ENCODE measurements at regions not wholly inside any gene's neighbourhood (a gene's known extent, or its start where the extent isn't known, plus 50 kb on each side); places are given as distances from the start of the nearest gene placed in this dataset.

DNA sequence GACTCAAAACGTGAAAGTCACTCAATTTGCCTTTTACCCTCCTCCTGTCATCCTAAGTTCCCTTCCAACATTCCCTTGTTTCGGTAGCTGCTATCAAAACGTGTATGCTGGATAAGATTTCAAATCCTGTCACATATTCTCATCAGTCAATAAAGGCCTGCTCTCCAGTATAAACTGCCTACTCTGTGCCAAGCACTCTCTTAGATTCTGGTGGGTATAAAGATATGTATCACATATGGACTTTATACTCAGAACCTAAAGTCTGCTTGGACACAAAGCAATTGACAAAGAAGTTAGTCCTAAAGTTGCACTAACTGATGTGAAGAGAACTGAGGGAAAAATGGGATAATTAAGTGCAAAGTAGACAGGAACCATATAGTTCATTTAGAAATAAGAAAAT, 476.6 kb upstream of the MARCKS start:
- ChIA-PET POLR2A (no interaction called here), CTCF (no interaction called here)
- Histone ChIP-seq H3K27me3 (ENCODE audit: control insufficient read depth, insufficient read depth, low read length) (no peaks in the 10 kb centered on the region), H3K4me3 (ENCODE audit: low read depth, low read length) (no peak overlapping the region), H3K36me3 (ENCODE audit: control insufficient read depth, insufficient read depth, low read length) (no peaks in the 10 kb centered on the region)
- TF ChIP-seq, protein P1, sequence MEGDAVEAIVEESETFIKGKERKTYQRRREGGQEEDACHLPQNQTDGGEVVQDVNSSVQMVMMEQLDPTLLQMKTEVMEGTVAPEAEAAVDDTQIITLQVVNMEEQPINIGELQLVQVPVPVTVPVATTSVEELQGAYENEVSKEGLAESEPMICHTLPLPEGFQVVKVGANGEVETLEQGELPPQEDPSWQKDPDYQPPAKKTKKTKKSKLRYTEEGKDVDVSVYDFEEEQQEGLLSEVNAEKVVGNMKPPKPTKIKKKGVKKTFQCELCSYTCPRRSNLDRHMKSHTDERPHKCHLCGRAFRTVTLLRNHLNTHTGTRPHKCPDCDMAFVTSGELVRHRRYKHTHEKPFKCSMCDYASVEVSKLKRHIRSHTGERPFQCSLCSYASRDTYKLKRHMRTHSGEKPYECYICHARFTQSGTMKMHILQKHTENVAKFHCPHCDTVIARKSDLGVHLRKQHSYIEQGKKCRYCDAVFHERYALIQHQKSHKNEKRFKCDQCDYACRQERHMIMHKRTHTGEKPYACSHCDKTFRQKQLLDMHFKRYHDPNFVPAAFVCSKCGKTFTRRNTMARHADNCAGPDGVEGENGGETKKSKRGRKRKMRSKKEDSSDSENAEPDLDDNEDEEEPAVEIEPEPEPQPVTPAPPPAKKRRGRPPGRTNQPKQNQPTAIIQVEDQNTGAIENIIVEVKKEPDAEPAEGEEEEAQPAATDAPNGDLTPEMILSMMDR (IDR thresholded peaks at IDR 0.05; ENCODE audit: insufficient read depth, low read depth, low read length): no peak
- DNase-seq (ENCODE audit: low read depth): no peak

DNA sequence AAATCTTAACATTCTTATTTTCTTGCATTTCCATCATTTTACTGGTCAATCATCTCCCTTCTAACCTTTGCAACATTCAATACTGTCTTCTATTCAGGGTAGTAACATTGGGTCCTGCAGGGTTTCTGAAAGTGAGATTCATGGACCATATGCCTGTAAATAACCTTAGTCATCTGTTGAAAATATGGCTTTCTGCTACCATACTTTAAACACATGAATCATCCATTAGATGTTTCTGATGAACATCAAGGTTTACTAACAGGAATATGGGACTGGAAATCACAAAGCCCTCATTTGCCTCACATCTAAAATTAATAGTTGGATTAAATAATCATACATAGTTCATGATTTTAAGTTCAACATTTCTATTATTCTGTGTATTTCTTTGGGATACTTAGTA, 475.9 kb upstream of the MARCKS start:
- Histone ChIP-seq H3K4me3 (ENCODE audit: low read depth, low read length) (no peak overlapping the region), H3K27me3 (ENCODE audit: control insufficient read depth, insufficient read depth, low read length) (no peaks in the 10 kb centered on the region), H3K36me3 (ENCODE audit: control insufficient read depth, insufficient read depth, low read length) (no peaks in the 10 kb centered on the region)
- POLR2A ChIA-PET: no interaction called here
- CTCF ChIA-PET: no interaction called here
- no peak for DNase-seq (ENCODE audit: low read depth)
- TF ChIP-seq, protein P1 (IDR thresholded peaks at IDR 0.05; ENCODE audit: insufficient read depth, low read depth, low read length): no peak

DNA sequence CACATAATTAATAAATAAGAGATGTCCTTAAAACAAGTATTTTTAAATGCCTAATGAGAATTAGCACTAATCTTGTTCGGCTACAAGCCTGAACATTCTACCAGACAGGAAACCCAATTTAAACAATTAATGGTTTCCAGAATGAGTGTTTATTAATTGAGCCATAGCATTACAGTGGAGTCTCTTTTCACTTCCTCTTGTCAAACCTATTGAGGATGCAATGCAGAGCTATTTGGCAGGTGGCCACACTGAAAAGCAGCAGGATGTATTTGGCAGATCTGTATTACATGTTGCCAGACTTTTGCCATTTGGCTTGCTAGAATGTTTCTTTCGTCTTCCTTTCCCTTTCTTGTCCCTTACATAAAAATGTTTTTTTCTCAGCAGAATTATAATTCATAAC, 475.2 kb upstream of the MARCKS start:
- ChIA-PET POLR2A (interaction anchor here (0.5 kb wide), 1 partner anchor 8 kb away, joined by 3 read pairs; no protein-coding TSS in a partner anchor), CTCF (no interaction called here)
- DNase-seq (ENCODE audit: low read depth): no peak
- Histone ChIP-seq H3K4me3 (ENCODE audit: low read depth, low read length) (no peak overlapping the region), H3K36me3 (ENCODE audit: control insufficient read depth, insufficient read depth, low read length) (no peaks in the 10 kb centered on the region), H3K27me3 (ENCODE audit: control insufficient read depth, insufficient read depth, low read length) (no peaks in the 10 kb centered on the region)
- TF ChIP-seq, protein P1 (IDR thresholded peaks at IDR 0.05; ENCODE audit: insufficient read depth, low read depth, low read length): no peak

DNA sequence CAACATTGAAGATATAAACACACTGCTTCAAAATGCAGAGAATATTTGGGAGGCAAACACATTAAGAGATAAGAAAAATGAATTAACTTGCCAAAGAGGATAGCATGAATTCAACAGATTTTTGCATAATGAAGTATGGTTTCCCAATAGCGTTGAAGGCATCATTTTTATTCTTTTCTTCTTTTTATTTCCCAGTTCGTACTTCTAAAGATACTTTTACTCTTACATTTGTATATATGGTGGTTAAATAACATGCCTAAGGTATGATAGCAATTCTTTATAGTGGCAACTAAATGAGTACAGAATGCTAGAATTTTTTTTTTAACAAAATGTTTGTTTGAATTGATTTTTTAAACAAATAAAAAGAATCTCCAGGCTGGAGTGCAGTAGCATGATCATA, 473.4 kb upstream of the MARCKS start:
- no peaks in the 10 kb centered on the region for H3K27me3 ChIP-seq (ENCODE audit: control insufficient read depth, insufficient read depth, low read length)
- ChIA-PET CTCF (no interaction called here), POLR2A (no interaction called here)
- no peaks in the 10 kb centered on the region for H3K36me3 ChIP-seq (ENCODE audit: control insufficient read depth, insufficient read depth, low read length)
- DNase-seq (ENCODE audit: low read depth): no peak
- no peak overlapping the region for H3K4me3 ChIP-seq (ENCODE audit: low read depth, low read length)
- TF ChIP-seq, protein P1 (IDR thresholded peaks at IDR 0.05; ENCODE audit: insufficient read depth, low read depth, low read length): no peak

DNA sequence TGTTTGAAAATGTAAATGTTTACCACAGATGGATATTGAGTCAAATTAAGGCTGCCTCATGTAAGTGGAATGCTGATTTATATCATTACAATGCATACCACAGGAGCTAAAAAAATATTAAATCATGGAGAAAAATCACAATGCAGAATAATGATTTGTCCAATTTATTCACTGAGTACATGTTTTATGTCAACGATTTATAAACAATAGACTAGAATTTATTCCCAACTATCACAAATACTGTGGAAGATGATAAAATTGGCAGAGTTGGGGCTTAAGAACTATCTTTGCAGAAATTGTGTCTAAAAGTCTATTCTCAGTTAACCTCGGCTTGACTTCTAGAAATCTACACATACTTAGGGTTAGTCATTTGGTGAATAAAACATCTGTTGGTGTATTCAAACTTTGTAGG, 472.1 kb upstream of the MARCKS start:
- TF ChIP-seq, protein P1 (IDR thresholded peaks at IDR 0.05; ENCODE audit: insufficient read depth, low read depth, low read length): no peak
- Histone ChIP-seq H3K4me3 (ENCODE audit: low read depth, low read length) (no peak overlapping the region), H3K36me3 (ENCODE audit: control insufficient read depth, insufficient read depth, low read length) (no peaks in the 10 kb centered on the region), H3K27me3 (ENCODE audit: control insufficient read depth, insufficient read depth, low read length) (no peaks in the 10 kb centered on the region)
- DNase-seq (ENCODE audit: low read depth): no peak
- CTCF ChIA-PET: no interaction called here
- POLR2A ChIA-PET: no interaction called here

Data from BJ (cell line).